ENCODE measurements at regions not wholly inside any gene's neighbourhood (a gene's known extent, or its start where the extent isn't known, plus 50 kb on each side); places are given as distances from the start of the nearest gene placed in this dataset.

DNA sequence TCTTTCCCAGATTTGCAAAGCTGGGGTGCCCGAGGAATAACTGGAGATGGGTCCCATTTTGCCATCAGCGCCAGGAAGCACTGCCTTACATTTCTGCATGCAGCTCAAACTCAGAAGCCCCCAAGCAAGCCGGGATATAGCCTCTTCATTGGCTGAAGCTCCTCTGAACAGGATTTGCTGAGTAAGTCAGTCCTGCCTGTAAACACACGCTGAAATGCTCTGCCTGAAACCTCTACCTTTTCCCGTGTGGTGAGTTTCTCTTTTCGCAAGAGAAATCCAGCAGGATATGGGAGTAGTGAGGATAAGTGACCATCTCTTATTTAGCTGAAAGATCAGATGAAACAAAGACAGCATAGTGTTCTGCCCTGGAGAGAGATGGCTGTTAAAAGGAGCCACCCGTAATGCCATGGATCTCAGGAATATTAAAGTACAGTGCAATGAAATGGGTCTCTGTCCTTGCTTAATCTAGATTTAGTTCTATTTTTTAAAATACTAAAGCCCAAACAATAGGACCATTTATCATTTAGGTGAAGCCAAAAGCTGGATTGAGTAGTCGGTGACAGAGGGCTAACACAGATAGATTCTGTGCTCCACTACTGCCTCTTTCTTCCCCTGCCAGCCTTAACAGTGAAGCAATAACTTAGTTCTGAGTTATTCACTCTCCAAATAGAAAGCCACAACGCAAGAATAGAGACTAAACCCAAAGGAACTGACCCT is 177.5 kb upstream of the PPP2R2B start:
- H3K4me3 ChIP-seq (replicated peaks in 1 of 2; ENCODE audit: low read depth in 2 of 2, low read length in 2 of 2): no peak overlapping the region
- no peak for DNase-seq (ENCODE audit: low read depth in 2 of 2)
- TF ChIP-seq, protein P1, sequence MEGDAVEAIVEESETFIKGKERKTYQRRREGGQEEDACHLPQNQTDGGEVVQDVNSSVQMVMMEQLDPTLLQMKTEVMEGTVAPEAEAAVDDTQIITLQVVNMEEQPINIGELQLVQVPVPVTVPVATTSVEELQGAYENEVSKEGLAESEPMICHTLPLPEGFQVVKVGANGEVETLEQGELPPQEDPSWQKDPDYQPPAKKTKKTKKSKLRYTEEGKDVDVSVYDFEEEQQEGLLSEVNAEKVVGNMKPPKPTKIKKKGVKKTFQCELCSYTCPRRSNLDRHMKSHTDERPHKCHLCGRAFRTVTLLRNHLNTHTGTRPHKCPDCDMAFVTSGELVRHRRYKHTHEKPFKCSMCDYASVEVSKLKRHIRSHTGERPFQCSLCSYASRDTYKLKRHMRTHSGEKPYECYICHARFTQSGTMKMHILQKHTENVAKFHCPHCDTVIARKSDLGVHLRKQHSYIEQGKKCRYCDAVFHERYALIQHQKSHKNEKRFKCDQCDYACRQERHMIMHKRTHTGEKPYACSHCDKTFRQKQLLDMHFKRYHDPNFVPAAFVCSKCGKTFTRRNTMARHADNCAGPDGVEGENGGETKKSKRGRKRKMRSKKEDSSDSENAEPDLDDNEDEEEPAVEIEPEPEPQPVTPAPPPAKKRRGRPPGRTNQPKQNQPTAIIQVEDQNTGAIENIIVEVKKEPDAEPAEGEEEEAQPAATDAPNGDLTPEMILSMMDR (IDR thresholded peaks at IDR 0.05; ENCODE audit: low read depth, low read length): no peak

DNA sequence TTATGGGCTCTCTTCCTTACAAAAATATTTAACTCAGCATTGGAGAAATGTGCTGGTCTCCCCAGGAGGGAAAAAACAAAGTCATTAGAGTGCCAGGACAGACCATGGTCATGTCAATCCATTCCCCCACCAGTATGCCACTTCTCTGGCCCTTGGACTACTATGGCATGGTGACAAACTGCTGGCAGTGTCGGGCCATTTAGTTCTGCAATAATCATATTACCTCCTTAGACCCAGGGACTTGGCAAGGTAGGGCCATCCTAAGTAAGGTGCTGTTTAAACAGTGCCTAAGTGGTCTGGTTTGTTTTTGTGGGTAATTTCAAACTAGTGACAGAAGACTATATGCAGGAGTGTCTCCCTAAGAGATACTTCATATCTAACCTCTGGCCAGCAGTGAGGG is 177.8 kb upstream of the STK32A start:
- TF ChIP-seq, protein P1 (IDR thresholded peaks at IDR 0.05; ENCODE audit: low read depth, low read length): no peak
- no peak overlapping the region for H3K4me3 ChIP-seq (replicated peaks in 1 of 2; ENCODE audit: low read depth in 2 of 2, low read length in 2 of 2)
- DNase-seq (ENCODE audit: low read depth in 2 of 2): no peak

DNA sequence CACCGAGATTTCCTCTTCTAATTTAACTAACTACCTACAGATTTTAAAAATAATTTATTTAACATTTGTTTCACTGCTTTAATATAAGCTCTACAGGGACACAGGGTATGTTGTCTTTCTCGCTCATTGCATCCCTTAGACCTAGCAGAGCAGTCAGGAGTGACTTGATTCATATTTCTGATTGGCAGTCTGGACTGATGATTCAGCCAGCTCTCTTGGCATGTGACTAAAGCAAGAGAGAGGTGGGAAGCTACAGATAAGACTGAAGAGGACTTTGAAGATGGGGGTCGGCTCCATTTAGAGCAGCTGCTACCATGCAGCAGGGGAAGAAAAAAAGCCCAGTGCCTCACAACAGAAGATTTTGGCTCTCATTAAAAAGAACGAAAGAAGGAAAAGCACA is 173.4 kb upstream of the STK32A start:
- TF ChIP-seq, protein P1 (IDR thresholded peaks at IDR 0.05; ENCODE audit: low read depth, low read length): no peak
- no peak for DNase-seq (ENCODE audit: low read depth in 2 of 2)
- no peak overlapping the region for H3K4me3 ChIP-seq (replicated peaks in 1 of 2; ENCODE audit: low read depth in 2 of 2, low read length in 2 of 2)

DNA sequence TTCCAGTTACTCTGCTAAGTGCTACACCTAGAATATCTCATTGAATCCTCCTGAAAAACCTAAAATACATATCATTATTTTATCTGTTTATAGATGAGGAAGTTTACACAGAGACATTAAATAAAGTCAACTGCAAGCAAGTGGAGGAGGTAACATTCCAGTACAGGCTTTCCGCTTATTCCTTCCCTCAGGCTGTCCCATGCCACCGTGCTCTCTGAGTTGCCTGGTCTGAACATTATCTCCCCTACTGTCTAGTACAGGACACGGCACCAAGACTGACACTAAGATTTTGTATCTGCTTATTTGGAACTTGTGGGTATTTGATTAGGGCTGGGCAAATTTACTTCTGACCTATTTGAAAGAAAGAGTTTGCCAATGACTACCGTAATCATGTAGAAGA is 172.4 kb upstream of the STK32A start:
- TF ChIP-seq, protein P1 (IDR thresholded peaks at IDR 0.05; ENCODE audit: low read depth, low read length): no peak
- H3K4me3 ChIP-seq (replicated peaks in 1 of 2; ENCODE audit: low read depth in 2 of 2, low read length in 2 of 2): no peak overlapping the region
- no peak for DNase-seq (ENCODE audit: low read depth in 2 of 2)

DNA sequence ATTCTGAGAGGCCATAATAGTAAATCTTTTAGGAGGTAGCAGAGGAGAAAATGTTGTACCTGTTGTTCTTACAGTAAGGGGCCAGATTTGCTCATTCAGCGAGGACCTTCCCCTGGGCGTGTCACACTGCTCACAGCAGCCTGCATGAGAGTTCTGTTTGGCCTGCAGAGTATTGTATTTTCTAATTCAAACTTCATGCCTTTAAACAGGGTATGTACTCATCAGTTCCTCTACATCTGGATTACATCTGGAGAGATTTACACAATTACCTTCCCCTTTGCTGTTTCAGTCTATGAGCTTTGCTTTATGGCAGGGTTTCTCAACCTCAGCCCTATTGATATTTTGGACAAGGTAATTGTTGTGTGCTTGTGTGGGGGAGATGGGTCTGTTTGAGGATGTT is 170.9 kb upstream of the STK32A start:
- no peak for DNase-seq (ENCODE audit: low read depth in 2 of 2)
- TF ChIP-seq, protein P1 (IDR thresholded peaks at IDR 0.05; ENCODE audit: low read depth, low read length): no peak
- no peak overlapping the region for H3K4me3 ChIP-seq (replicated peaks in 1 of 2; ENCODE audit: low read depth in 2 of 2, low read length in 2 of 2)

DNA sequence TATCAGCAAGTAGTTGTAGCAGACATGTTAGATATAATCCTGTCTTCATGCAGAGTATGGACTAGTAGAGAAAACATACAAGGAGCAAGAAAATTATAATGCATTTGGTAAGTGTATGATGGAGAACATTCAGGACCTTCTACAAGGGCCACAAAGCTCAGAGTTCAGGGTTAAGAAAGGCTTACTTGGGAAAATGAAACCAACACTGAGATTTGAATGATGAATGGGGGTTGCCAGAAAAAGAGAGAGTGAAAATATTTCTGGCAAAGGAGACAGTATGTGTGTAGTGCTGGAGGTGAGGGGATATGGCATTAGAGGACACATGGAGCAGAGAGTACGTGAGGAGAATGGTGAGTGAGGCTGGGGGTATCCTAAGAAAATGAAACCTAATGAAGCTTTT is 169.8 kb upstream of the STK32A start:
- TF ChIP-seq, protein P1 (IDR thresholded peaks at IDR 0.05; ENCODE audit: low read depth, low read length): no peak
- no peak overlapping the region for H3K4me3 ChIP-seq (replicated peaks in 1 of 2; ENCODE audit: low read depth in 2 of 2, low read length in 2 of 2)

DNA sequence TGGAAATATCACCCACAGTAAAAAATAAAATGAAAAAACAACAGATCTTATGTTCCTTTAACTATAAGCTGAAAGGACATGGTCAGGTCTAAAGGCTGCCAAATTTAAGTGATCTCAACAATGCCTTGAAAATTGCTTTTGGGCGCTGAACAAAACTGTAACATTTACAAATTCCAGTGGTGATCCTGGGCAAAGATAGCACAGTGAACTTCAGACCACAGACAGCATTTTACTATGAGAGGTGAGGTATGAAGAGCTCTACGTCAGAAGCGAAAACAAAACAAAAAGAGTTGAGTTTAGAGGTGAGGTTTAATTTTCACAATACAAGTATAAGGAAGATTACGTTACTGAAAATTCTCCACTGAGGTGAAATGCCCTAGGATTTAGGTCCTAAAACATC is 165.8 kb upstream of the STK32A start:
- TF ChIP-seq, protein P1 (IDR thresholded peaks at IDR 0.05; ENCODE audit: low read depth, low read length): no peak

More for the DNA sequence above, 169.8 kb upstream of the STK32A start:
- no peak for DNase-seq (ENCODE audit: low read depth in 2 of 2)

More for the DNA sequence above, 165.8 kb upstream of the STK32A start:
- no peak for DNase-seq (ENCODE audit: low read depth in 2 of 2)
- H3K4me3 ChIP-seq (replicated peaks in 1 of 2; ENCODE audit: low read depth in 2 of 2, low read length in 2 of 2): no peak overlapping the region

Data from cardiac fibroblast (primary cell).